Keratinocyte (primary cell): ENCODE measurements at regions not wholly inside any gene's neighbourhood (a gene's known extent, or its start where the extent isn't known, plus 50 kb on each side); places are given as distances from the start of the nearest gene placed in this dataset.

Source experiments
- DNase-seq: peaks from one replicate; pipeline ENCODE4 v3.0.0-alpha.2; 2011; ENCODE audit warnings: low read depth, missing footprints, low spot score
- FAIRE-seq: peaks from 2 replicates; lab custom pipeline; 2011; peaks lifted over from hg19 to GRCh38; lab: Jason Lieb, UNC
- H2AFZ ChIP-seq: 2 replicates; pipeline ENCODE4 v1.6.0; 2012; ENCODE audit warnings: low read length, control low read depth, inconsistent platforms; ENCODE audit not compliant: control insufficient read depth
- H3K27ac ChIP-seq: 2 replicates; pipeline ENCODE4 v1.5.1; 2011; ENCODE audit warnings: low read length; ENCODE audit not compliant: control insufficient read depth, insufficient read depth
- H3K27me3 ChIP-seq: 3 replicates; pipeline ENCODE4 v1.6.0; 2011; ENCODE audit warnings: low read length; ENCODE audit not compliant: control insufficient read depth, insufficient read depth; ENCODE audit errors: extremely low read depth
- H3K36me3 ChIP-seq, 2 experiments: 2 replicates in 1 of 2; 3 replicates in 1 of 2; pipeline ENCODE4 v1.5.1; 2011; ENCODE audit warnings: low read length in 2 of 2, mild to moderate bottlenecking in 1 of 2; ENCODE audit not compliant: control insufficient read depth in 2 of 2, insufficient read depth in 2 of 2; ENCODE audit errors: extremely low read depth in 1 of 2
- H3K4me1 ChIP-seq: 3 replicates; pipeline ENCODE4 v1.5.1; 2011; ENCODE audit warnings: low read length; ENCODE audit not compliant: control insufficient read depth, insufficient read depth; ENCODE audit errors: extremely low read depth
- H3K4me2 ChIP-seq: 3 replicates; pipeline ENCODE4 v1.6.0; 2011; ENCODE audit warnings: low read depth, low read length; ENCODE audit not compliant: control insufficient read depth, insufficient read depth; ENCODE audit errors: extremely low read depth
- H3K4me3 ChIP-seq, 3 experiments: fragments of 200-600 bp in 1 of 3; sonication (generic) in 1 of 3; 2 replicates in 2 of 3; 3 replicates in 1 of 3; pipeline ENCODE4 v1.5.1; 2011 to 2016; ENCODE audit warnings: low read length in 3 of 3, mild to moderate bottlenecking in 3 of 3, control low read depth in 2 of 3, inconsistent platforms in 1 of 3, low read depth in 1 of 3, mixed read lengths in 1 of 3, mixed run types in 1 of 3, moderate library complexity in 1 of 3; ENCODE audit not compliant: control insufficient read depth in 2 of 3, insufficient read depth in 2 of 3; ENCODE audit errors: extremely low read depth in 1 of 3
- H3K79me2 ChIP-seq: 2 replicates; pipeline ENCODE4 v1.6.0; 2012; ENCODE audit warnings: low read length; ENCODE audit not compliant: control insufficient read depth, insufficient read depth
- H3K9ac ChIP-seq: 3 replicates; pipeline ENCODE4 v1.6.0; 2011; ENCODE audit warnings: low read length; ENCODE audit not compliant: control insufficient read depth, insufficient read depth; ENCODE audit errors: extremely low read depth
- H3K9me1 ChIP-seq: 3 replicates; pipeline ENCODE4 v1.6.0; 2011; ENCODE audit warnings: low read length; ENCODE audit not compliant: control insufficient read depth, insufficient read depth; ENCODE audit errors: extremely low read depth
- H3K9me3 ChIP-seq: 2 replicates; pipeline ENCODE4 v1.5.1; 2012; ENCODE audit warnings: low read depth, low read length; ENCODE audit not compliant: control insufficient read depth
- H4K20me1 ChIP-seq: 3 replicates; pipeline ENCODE4 v1.6.0; 2011; ENCODE audit warnings: low read length; ENCODE audit not compliant: control insufficient read depth, insufficient read depth; ENCODE audit errors: extremely low read depth
- CTCF ChIP-seq, 3 experiments: IDR thresholded peaks in 1 of 3; conservative IDR thresholded peaks in 1 of 3; optimal IDR thresholded peaks in 1 of 3; 2 replicates in 2 of 3; 3 replicates in 1 of 3; pipeline versions ENCODE3 to v1.5.1; 2011; ENCODE audit warnings: low read length in 3 of 3, mild to moderate bottlenecking in 3 of 3, moderate library complexity in 2 of 3, control low read depth in 1 of 3, inconsistent platforms in 1 of 3; ENCODE audit not compliant: insufficient read depth in 2 of 3; ENCODE audit errors: extremely low read depth in 1 of 3
- EZH2 ChIP-seq: IDR thresholded peaks from one replicate; pipeline ENCODE4 v1.6.1; 2012; ENCODE audit warnings: inconsistent platforms, mild to moderate bottlenecking, low read length, moderate library complexity
- dilution Hi-C: fragments of 300-500 bp; cut with MboI; formaldehyde crosslinking; loops from one replicate; pipeline ENCODE4 v1.7.0; 2020; ENCODE audit warnings: low sequenced_read_pairs; ENCODE audit not compliant: extremely low pct_ligation_motif_present

GRCh38 chr4:182124359-182124758, 118.8 kb upstream of the TENM3 start:
- Histone ChIP-seq H3K4me1 (peaks cover 33% of the 10 kb centered on the region), H3K9ac (no peak overlapping the region), H3K27ac (no peak overlapping the region), H4K20me1 (no peaks in the 10 kb centered on the region), H3K36me3 (no peaks in the 10 kb centered on the region), H3K79me2 (no peaks in the 10 kb centered on the region), H3K4me2 (no peak overlapping the region), H3K9me1 (no peaks in the 10 kb centered on the region), H3K27me3 (no peaks in the 10 kb centered on the region), H3K9me3 (peaks cover 1% of the 10 kb centered on the region), H2AFZ (no peak overlapping the region), H3K4me3 (peak overlapping the region in 1 of 3 experiments; percentile 9)
- dilution Hi-C loops = no loop called here
- peak; percentile 67 for FAIRE-seq
- no peak for TF ChIP-seq CTCF (optimal IDR thresholded peaks at IDR 0.05 in 1 of 3, IDR thresholded peaks at IDR 0.05 in 1 of 3, conservative IDR thresholded peaks at IDR 0.05 in 1 of 3; ENCODE audit: extremely low read depth in 1 of 3, insufficient read depth in 2 of 3, low read length in 3 of 3)
- no peak for TF ChIP-seq EZH2
- no peak for DNase-seq

GRCh38 chr4:182126096-182126495, 117.1 kb upstream of the TENM3 start:
- peaks cover 1% of the 10 kb centered on the region for H3K9me3 ChIP-seq
- peak overlapping the region in 2 of 3 experiments; percentile 12 to 50 for H3K4me3 ChIP-seq
- no peaks in the 10 kb centered on the region for H3K9me1 ChIP-seq
- H3K4me1 ChIP-seq = peaks cover 36% of the 10 kb centered on the region
- no peaks in the 10 kb centered on the region for H3K36me3 ChIP-seq
- peak overlapping the region; percentile 94 for H3K4me2 ChIP-seq
- no peaks in the 10 kb centered on the region for H4K20me1 ChIP-seq
- no peaks in the 10 kb centered on the region for H3K79me2 ChIP-seq
- H2AFZ ChIP-seq = peak overlapping the region; percentile 91
- H3K27me3 ChIP-seq = no peaks in the 10 kb centered on the region
- DNase-seq = peak; percentile 68
- dilution Hi-C loops = no loop called here
- TF ChIP-seq CTCF (optimal IDR thresholded peaks at IDR 0.05 in 1 of 3, IDR thresholded peaks at IDR 0.05 in 1 of 3, conservative IDR thresholded peaks at IDR 0.05 in 1 of 3; ENCODE audit: extremely low read depth in 1 of 3, insufficient read depth in 2 of 3, low read length in 3 of 3) = no peak
- TF ChIP-seq EZH2 = no peak
- no peak for FAIRE-seq
- H3K27ac ChIP-seq = peak overlapping the region; percentile 100
- H3K9ac ChIP-seq = peak overlapping the region; percentile 76
